GM19455 (cell line): ENCODE measurements at regions not wholly inside any gene's neighbourhood (a gene's known extent, or its start where the extent isn't known, plus 50 kb on each side); places are given as distances from the start of the nearest gene placed in this dataset.

Source experiments
- ATAC-seq: cut with Tn5 transposase; IDR thresholded peaks from one replicate; pipeline ENCODE4 v1.9.1; 2021; ENCODE audit not compliant: unreplicated experiment

- peak; percentile 83 for ATAC-seq
These were observed 284.8 kb downstream of the ETS1 start for GRCh38 chr11:128302425-128303186.

- ATAC-seq, result no peak
These were observed 285.6 kb downstream of the ETS1 start for GRCh38 chr11:128301756-128302155.

- no peak for ATAC-seq
These were observed 286.6 kb downstream of the ETS1 start for GRCh38 chr11:128300785-128301184.

- ATAC-seq, result no peak
These were observed 288.1 kb downstream of the ETS1 start for GRCh38 chr11:128299132-128299726.

- no peak for ATAC-seq
These were observed 289.1 kb downstream of the ETS1 start for GRCh38 chr11:128298271-128298670.

- no peak for ATAC-seq
These were observed 289.6 kb downstream of the ETS1 start for GRCh38 chr11:128297805-128298204.

- ATAC-seq, result no peak
These were observed 290.2 kb downstream of the ETS1 start for GRCh38 chr11:128297091-128297651.

GRCh38 chr11:128294671-128295050 is 292.7 kb downstream of the ETS1 start:
- no peak for ATAC-seq

GRCh38 chr11:128294001-128294670 is 293.2 kb downstream of the ETS1 start:
- ATAC-seq, result no peak

GRCh38 chr11:128291835-128292234 is 295.5 kb downstream of the ETS1 start:
- no peak for ATAC-seq

GRCh38 chr11:128291007-128291406 is 296.4 kb downstream of the ETS1 start:
- no peak for ATAC-seq

GRCh38 chr11:128290106-128290840 is 297.1 kb downstream of the ETS1 start:
- ATAC-seq, result peak; percentile 81

GRCh38 chr11:128289048-128289447 is 298.3 kb downstream of the ETS1 start:
- no peak for ATAC-seq

GRCh38 chr11:128288368-128288767 is 299.0 kb downstream of the ETS1 start:
- no peak for ATAC-seq

- no peak for ATAC-seq
These were observed 302.0 kb downstream of the ETS1 start for GRCh38 chr11:128285321-128285720.

- ATAC-seq, result no peak
These were observed 302.7 kb downstream of the ETS1 start for GRCh38 chr11:128284634-128285033.

GRCh38 chr11:128283451-128283850 is 303.9 kb downstream of the ETS1 start:
- no peak for ATAC-seq

GRCh38 chr11:128282053-128282452 is 305.3 kb downstream of the ETS1 start:
- ATAC-seq, result no peak

GRCh38 chr11:128279866-128280265 is 307.5 kb downstream of the ETS1 start:
- no peak for ATAC-seq

GRCh38 chr11:128273736-128274135 is 313.6 kb downstream of the ETS1 start:
- ATAC-seq, result no peak

GRCh38 chr11:128271401-128271800 is 316.0 kb downstream of the ETS1 start:
- ATAC-seq, result no peak
